Neural cell (in vitro differentiated cells): ENCODE measurements at regions not wholly inside any gene's neighbourhood (a gene's known extent, or its start where the extent isn't known, plus 50 kb on each side); places are given as distances from the start of the nearest gene placed in this dataset.

ENCODE experiments used
- POLR2AphosphoS5 ChIP-seq: IDR thresholded peaks from 2 replicates; pipeline ENCODE4 v1.6.1; 2012
- TF ChIP-seq, protein P1 (sequence below): fragments of 450-650 bp; IDR thresholded peaks from 2 replicates; pipeline ENCODE4 v1.5.1; 2014; ENCODE audit warnings: antibody characterized with exemption, mild to moderate bottlenecking, moderate library complexity; ENCODE audit not compliant: poor library complexity, severe bottlenecking

DNA sequence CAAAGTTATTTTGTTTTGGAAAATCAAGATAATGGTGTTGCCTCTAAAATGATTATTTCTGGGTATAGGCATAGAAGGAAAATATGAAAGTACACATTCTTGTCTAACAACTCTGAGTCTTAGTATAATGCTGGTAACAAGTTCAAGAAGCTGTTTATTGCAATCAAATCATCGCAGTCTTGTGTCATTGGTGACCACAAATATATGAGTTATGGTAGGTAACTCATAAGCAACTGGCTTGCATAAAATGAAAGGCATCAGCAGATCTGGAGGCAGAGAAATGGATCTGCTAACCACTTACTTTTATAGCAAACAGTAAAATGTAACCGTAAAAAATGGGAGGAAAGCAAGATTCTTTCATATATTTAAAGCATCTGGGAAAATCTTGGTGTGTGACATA is 156.2 kb upstream of the TCF4 start:
- TF ChIP-seq POLR2AphosphoS5: no peak
- TF ChIP-seq, protein P1, sequence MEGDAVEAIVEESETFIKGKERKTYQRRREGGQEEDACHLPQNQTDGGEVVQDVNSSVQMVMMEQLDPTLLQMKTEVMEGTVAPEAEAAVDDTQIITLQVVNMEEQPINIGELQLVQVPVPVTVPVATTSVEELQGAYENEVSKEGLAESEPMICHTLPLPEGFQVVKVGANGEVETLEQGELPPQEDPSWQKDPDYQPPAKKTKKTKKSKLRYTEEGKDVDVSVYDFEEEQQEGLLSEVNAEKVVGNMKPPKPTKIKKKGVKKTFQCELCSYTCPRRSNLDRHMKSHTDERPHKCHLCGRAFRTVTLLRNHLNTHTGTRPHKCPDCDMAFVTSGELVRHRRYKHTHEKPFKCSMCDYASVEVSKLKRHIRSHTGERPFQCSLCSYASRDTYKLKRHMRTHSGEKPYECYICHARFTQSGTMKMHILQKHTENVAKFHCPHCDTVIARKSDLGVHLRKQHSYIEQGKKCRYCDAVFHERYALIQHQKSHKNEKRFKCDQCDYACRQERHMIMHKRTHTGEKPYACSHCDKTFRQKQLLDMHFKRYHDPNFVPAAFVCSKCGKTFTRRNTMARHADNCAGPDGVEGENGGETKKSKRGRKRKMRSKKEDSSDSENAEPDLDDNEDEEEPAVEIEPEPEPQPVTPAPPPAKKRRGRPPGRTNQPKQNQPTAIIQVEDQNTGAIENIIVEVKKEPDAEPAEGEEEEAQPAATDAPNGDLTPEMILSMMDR: no peak
